HL-60 (cell line): ENCODE measurements at regions not wholly inside any gene's neighbourhood (a gene's known extent, or its start where the extent isn't known, plus 50 kb on each side); places are given as distances from the start of the nearest gene placed in this dataset.

ENCODE experiments used
- TF ChIP-seq, protein P1 (sequence below): IDR thresholded peaks from one replicate; pipeline ENCODE4 v1.5.1; 2011; ENCODE audit warnings: low read length, control low read depth, inconsistent platforms; ENCODE audit not compliant: insufficient read depth
- TF ChIP-seq, protein P2 (sequence below): IDR thresholded peaks from 2 replicates; pipeline ENCODE4 v1.6.1; 2012; ENCODE audit warnings: low read depth; ENCODE audit not compliant: insufficient replicate concordance

DNA sequence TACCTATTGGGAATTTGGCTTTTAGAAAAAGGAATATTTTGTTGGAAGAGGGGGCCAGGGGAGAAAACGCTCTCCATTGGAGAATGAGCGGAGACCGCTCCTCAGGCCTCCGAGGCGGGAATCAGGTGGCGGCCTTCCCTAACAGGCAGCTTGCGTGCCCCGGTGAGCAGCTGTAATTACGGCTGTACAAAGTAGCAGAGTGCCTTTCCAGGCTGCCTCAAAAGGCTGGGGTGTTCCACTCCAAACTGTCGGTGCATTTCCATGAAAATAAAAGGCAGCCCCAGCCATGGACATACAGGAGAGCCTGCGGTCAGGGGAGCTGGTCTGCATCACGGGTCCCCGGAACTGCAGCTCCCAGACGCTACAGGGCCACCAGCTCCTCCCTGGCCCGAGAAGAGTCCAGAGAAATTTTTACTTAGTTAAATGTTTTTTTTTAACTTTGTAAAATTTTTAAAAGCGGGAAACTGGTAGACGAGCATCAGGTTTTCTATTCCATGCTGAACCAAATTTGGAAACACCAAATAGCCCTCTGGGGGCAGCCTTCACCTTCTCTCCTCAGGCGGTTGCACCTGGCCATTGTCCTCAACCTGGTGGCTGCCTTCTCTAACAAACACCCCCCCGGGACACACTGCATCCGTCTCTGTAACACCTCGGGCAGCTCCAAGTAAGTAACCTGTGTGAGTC lies 209.3 kb upstream of the SALL3 start:
- TF ChIP-seq, protein P1, sequence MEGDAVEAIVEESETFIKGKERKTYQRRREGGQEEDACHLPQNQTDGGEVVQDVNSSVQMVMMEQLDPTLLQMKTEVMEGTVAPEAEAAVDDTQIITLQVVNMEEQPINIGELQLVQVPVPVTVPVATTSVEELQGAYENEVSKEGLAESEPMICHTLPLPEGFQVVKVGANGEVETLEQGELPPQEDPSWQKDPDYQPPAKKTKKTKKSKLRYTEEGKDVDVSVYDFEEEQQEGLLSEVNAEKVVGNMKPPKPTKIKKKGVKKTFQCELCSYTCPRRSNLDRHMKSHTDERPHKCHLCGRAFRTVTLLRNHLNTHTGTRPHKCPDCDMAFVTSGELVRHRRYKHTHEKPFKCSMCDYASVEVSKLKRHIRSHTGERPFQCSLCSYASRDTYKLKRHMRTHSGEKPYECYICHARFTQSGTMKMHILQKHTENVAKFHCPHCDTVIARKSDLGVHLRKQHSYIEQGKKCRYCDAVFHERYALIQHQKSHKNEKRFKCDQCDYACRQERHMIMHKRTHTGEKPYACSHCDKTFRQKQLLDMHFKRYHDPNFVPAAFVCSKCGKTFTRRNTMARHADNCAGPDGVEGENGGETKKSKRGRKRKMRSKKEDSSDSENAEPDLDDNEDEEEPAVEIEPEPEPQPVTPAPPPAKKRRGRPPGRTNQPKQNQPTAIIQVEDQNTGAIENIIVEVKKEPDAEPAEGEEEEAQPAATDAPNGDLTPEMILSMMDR: no peak
- TF ChIP-seq, protein P2, sequence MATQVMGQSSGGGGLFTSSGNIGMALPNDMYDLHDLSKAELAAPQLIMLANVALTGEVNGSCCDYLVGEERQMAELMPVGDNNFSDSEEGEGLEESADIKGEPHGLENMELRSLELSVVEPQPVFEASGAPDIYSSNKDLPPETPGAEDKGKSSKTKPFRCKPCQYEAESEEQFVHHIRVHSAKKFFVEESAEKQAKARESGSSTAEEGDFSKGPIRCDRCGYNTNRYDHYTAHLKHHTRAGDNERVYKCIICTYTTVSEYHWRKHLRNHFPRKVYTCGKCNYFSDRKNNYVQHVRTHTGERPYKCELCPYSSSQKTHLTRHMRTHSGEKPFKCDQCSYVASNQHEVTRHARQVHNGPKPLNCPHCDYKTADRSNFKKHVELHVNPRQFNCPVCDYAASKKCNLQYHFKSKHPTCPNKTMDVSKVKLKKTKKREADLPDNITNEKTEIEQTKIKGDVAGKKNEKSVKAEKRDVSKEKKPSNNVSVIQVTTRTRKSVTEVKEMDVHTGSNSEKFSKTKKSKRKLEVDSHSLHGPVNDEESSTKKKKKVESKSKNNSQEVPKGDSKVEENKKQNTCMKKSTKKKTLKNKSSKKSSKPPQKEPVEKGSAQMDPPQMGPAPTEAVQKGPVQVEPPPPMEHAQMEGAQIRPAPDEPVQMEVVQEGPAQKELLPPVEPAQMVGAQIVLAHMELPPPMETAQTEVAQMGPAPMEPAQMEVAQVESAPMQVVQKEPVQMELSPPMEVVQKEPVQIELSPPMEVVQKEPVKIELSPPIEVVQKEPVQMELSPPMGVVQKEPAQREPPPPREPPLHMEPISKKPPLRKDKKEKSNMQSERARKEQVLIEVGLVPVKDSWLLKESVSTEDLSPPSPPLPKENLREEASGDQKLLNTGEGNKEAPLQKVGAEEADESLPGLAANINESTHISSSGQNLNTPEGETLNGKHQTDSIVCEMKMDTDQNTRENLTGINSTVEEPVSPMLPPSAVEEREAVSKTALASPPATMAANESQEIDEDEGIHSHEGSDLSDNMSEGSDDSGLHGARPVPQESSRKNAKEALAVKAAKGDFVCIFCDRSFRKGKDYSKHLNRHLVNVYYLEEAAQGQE: no peak
